Activated B cell treated with CpG ODN at 0.5 μM for 24 hours (primary cell): ENCODE measurements at regions not wholly inside any gene's neighbourhood (a gene's known extent, or its start where the extent isn't known, plus 50 kb on each side); places are given as distances from the start of the nearest gene placed in this dataset.

Source experiments
- ATAC-seq: fragments of 200-7000 bp; cut with Tn5 transposase; one replicate; pipeline ENCODE4 v1.10.0; 2021; ENCODE audit warnings: low read depth, mild to moderate bottlenecking, moderate library complexity
- CTCF ChIA-PET: fragments of 350-600 bp; sonication (Branson Sonifier 250); formaldehyde crosslinking; loops from one replicate; lab custom pipeline; 2021; ENCODE audit warnings: antibody characterized with exemption; lab: Charles Lee
- POLR2A ChIA-PET: fragments of 350-600 bp; sonication (Branson Sonifier 250); formaldehyde crosslinking; loops from one replicate; lab custom pipeline; 2021; ENCODE audit warnings: antibody characterized with exemption; lab: Charles Lee
- DNase-seq: peaks from one replicate; pipeline ENCODE4 v3.0.0; 2022
- H3K27ac Mint-ChIP-seq: one replicate; pipeline ENCODE4 v1.8.0; 2020; ENCODE audit warnings: mixed read lengths
- H3K27me3 Mint-ChIP-seq: one replicate; pipeline ENCODE4 v1.8.0; 2021; ENCODE audit warnings: mixed read lengths
- H3K36me3 Mint-ChIP-seq: one replicate; pipeline ENCODE4 v1.8.0; 2021; ENCODE audit warnings: low read depth, mixed read lengths
- H3K4me1 Mint-ChIP-seq: one replicate; pipeline ENCODE4 v1.8.0; 2021; ENCODE audit warnings: mixed read lengths
- H3K4me3 Mint-ChIP-seq: one replicate; pipeline ENCODE4 v1.8.0; 2020; ENCODE audit warnings: mild to moderate bottlenecking, mixed read lengths
- H3K9me3 Mint-ChIP-seq: one replicate; pipeline ENCODE4 v1.8.0; 2020; ENCODE audit warnings: mixed read lengths
- CTCF ChIP-seq: fragments of 200-600 bp; IDR thresholded peaks from one replicate; pipeline ENCODE4 v1.8.0; 2022; ENCODE audit warnings: antibody characterized with exemption, mild to moderate bottlenecking
- intact Hi-C: fragments of 100-400 bp; cut with micrococcal nuclease; formaldehyde crosslinking; loops from one replicate; pipeline ENCODE4 v1.15.1; 2024

DNA sequence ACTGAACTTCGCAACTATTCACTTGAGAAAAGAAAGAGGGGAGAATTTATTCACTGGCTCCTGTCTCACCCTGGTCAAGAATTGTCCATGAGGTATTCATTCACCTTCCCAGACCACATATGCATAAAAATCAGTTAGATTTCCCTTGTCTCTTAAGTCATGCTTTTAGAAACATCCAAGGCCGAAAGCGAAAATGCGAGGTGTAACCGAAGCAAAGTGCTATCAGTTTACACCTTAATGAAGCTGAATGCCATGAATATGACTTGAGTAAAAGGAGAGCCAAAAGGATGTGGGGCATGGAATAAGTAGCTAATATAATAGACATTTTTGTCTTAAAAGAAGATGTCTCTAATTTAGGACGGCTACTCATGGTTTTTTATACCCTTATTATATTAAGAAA, 965.6 kb upstream of the CHORDC1 start:
- Mint-ChIP-seq H3K4me3 (no peak overlapping the region), H3K27me3 (no peaks in the 10 kb centered on the region), H3K4me1 (no peaks in the 10 kb centered on the region), H3K27ac (no peak overlapping the region), H3K36me3 (no peaks in the 10 kb centered on the region), H3K9me3 (peaks cover 5% of the 10 kb centered on the region)
- intact Hi-C loops, result no loop called here
- POLR2A ChIA-PET, result no interaction called here
- no peak for TF ChIP-seq CTCF
- ATAC-seq (no peak), DNase-seq (no peak)
- CTCF ChIA-PET, result no interaction called here

GRCh38 chr11:91187314-91187713, 964.5 kb upstream of the CHORDC1 start:
- no peak for ATAC-seq
- no peaks in the 10 kb centered on the region for H3K27me3 Mint-ChIP-seq

DNA sequence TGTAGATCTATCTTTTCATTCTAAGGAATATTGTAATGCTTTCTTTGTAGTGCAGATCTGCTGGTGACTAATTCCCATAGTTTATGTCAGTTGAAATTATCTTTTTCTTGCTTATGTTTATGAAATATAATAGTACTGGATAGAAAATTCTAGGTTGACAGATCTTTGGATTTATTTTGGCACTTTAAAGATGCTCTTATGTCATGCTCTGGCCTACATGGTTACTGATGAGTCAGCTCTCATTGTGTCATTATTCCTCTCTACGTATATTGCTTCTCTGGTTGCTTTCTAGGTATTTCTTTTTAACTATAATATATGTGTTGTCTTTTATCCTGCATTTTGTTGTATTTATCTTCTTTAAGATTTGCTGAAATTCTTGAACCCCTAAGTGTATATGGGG, 955.5 kb upstream of the CHORDC1 start:
- ChIA-PET POLR2A (no interaction called here), CTCF (no interaction called here)
- TF ChIP-seq CTCF, result no peak
- H3K4me1 Mint-ChIP-seq, result no peaks in the 10 kb centered on the region
- H3K9me3 Mint-ChIP-seq, result peaks cover 17% of the 10 kb centered on the region
- no peak overlapping the region for H3K27ac Mint-ChIP-seq
- no peak overlapping the region for H3K4me3 Mint-ChIP-seq
- intact Hi-C loops, result no loop called here
- DNase-seq (no peak), ATAC-seq (no peak)
- no peaks in the 10 kb centered on the region for H3K27me3 Mint-ChIP-seq
- no peaks in the 10 kb centered on the region for H3K36me3 Mint-ChIP-seq

More at GRCh38 chr11:91187314-91187713, 964.5 kb upstream of the CHORDC1 start:
- CTCF ChIA-PET, result no interaction called here
- H3K9me3 Mint-ChIP-seq, result peaks cover 11% of the 10 kb centered on the region
- intact Hi-C loops, result no loop called here
- DNase-seq, result no peak
- TF ChIP-seq CTCF, result no peak
- no peak overlapping the region for H3K27ac Mint-ChIP-seq
- POLR2A ChIA-PET, result no interaction called here
- no peaks in the 10 kb centered on the region for H3K4me1 Mint-ChIP-seq
- no peaks in the 10 kb centered on the region for H3K36me3 Mint-ChIP-seq
- H3K4me3 Mint-ChIP-seq, result no peak overlapping the region

DNA sequence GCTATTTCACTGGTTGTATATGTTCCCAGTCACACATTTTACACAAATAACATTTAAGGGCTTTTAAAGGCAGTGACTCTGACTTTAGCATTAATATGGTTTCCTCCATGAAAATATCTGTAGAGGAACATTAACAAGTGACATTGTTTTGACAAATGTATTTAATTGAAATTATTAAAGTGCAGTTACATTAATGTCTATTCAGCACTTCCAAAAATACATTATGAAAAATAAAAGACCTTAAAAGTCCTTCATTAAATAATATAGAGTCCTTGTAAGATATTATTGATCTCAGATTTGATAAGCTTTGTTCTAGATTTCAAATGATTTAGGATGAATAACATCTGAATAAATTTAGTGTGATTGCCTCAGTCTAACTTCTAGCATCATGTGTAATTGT, 951.9 kb upstream of the CHORDC1 start:
- Mint-ChIP-seq H3K27me3 (no peaks in the 10 kb centered on the region), H3K4me3 (no peak overlapping the region), H3K9me3 (peaks cover 11% of the 10 kb centered on the region), H3K4me1 (no peaks in the 10 kb centered on the region), H3K36me3 (no peaks in the 10 kb centered on the region), H3K27ac (no peak overlapping the region)
- intact Hi-C loops, result no loop called here
- ATAC-seq (no peak), DNase-seq (no peak)
- ChIA-PET CTCF (no interaction called here), POLR2A (no interaction called here)
- no peak for TF ChIP-seq CTCF

GRCh38 chr11:91174193-91174592, 951.3 kb upstream of the CHORDC1 start:
- Mint-ChIP-seq H3K27ac (no peak overlapping the region), H3K9me3 (peaks cover 11% of the 10 kb centered on the region), H3K27me3 (no peaks in the 10 kb centered on the region), H3K4me1 (no peaks in the 10 kb centered on the region), H3K4me3 (no peak overlapping the region), H3K36me3 (no peaks in the 10 kb centered on the region)
- CTCF ChIA-PET, result no interaction called here
- TF ChIP-seq CTCF, result no peak
- no peak for DNase-seq
- intact Hi-C loops, result no loop called here
- ATAC-seq, result no peak
- POLR2A ChIA-PET, result no interaction called here
